H1 (cell line): ENCODE measurements at regions not wholly inside any gene's neighbourhood (a gene's known extent, or its start where the extent isn't known, plus 50 kb on each side); places are given as distances from the start of the nearest gene placed in this dataset.

Experiments
- CTCF ChIA-PET: fragments of 300-600 bp; sonication (Branson Sonifier 250); formaldehyde crosslinking; loops from one replicate; lab custom pipeline; 2021; ENCODE audit not compliant: partially characterized antibody; lab: Charles Lee
- POLR2A ChIA-PET: fragments of 300-600 bp; sonication (Branson Sonifier 250); formaldehyde crosslinking; loops from one replicate; lab custom pipeline; 2021; ENCODE audit warnings: inconsistent platforms; ENCODE audit not compliant: partially characterized antibody; lab: Charles Lee
- DNase-seq, 2 experiments: peaks; one replicate each; pipeline versions ENCODE4 v3.0.0 to v3.0.0-alpha.2; 2010 to 2022; ENCODE audit warnings: low spot score in 2 of 2, low read depth in 1 of 2, mixed read lengths in 1 of 2
- FAIRE-seq: peaks from 2 replicates; lab custom pipeline; 2011; peaks lifted over from hg19 to GRCh38; lab: Jason Lieb, UNC
- H2AFZ ChIP-seq: 2 replicates; pipeline ENCODE4 v1.8.1; 2012; ENCODE audit warnings: low read length, inconsistent platforms
- H2AK5ac ChIP-seq: 2 replicates; pipeline ENCODE4 v1.6.1; 2013; ENCODE audit warnings: low read depth, low read length
- H2BK120ac ChIP-seq: replicated peaks from 2 replicates; pipeline ENCODE3; 2013; ENCODE audit warnings: low read depth, low read length, inconsistent platforms
- H2BK12ac ChIP-seq: 2 replicates; pipeline ENCODE4 v1.6.1; 2013; ENCODE audit warnings: low read depth, low read length
- H2BK15ac ChIP-seq: 2 replicates; pipeline ENCODE4 v1.6.1; 2013; ENCODE audit warnings: low read length
- H2BK20ac ChIP-seq: 2 replicates; pipeline ENCODE4 v1.6.1; 2013; ENCODE audit warnings: low read length
- H2BK5ac ChIP-seq: 2 replicates; pipeline ENCODE4 v1.6.1; 2013; ENCODE audit warnings: low read depth, low read length
- H3K14ac ChIP-seq: 2 replicates; pipeline ENCODE4 v1.6.1; 2013; ENCODE audit warnings: inconsistent platforms; ENCODE audit not compliant: insufficient read length
- H3K18ac ChIP-seq: 2 replicates; pipeline ENCODE4 v1.6.1; 2013; ENCODE audit warnings: low read length; ENCODE audit errors: extremely low read depth
- H3K23ac ChIP-seq: 2 replicates; pipeline ENCODE4 v1.6.1; 2013; ENCODE audit warnings: inconsistent platforms; ENCODE audit not compliant: insufficient read length
- H3K23me2 ChIP-seq: 2 replicates; pipeline ENCODE4 v1.6.1; 2013; ENCODE audit warnings: low read depth, low read length
- H3K27ac ChIP-seq: 2 replicates; pipeline ENCODE4 v1.6.1; 2011; ENCODE audit warnings: low read depth, low read length, inconsistent platforms
- H3K27me3 ChIP-seq, 4 experiments: replicated peaks in 1 of 4; 1 replicate in 1 of 4; 2 replicates in 3 of 4; pipeline versions ENCODE4 v1.6.1 to v1.8.1; 2011 to 2013; ENCODE audit warnings: low read length in 3 of 4, mild to moderate bottlenecking in 3 of 4, inconsistent platforms in 2 of 4, mixed read lengths in 2 of 4, moderate library complexity in 1 of 4; ENCODE audit not compliant: control insufficient read depth in 3 of 4, insufficient read depth in 3 of 4; ENCODE audit errors: extremely low read depth in 1 of 4
- H3K36me3 ChIP-seq, 4 experiments: 2 replicates each; pipeline versions ENCODE4 v1.6.1 to v1.8.1; 2011 to 2013; ENCODE audit warnings: mild to moderate bottlenecking in 4 of 4, low read length in 3 of 4, moderate library complexity in 2 of 4, control low read depth in 1 of 4, inconsistent platforms in 1 of 4; ENCODE audit not compliant: insufficient read depth in 4 of 4, control insufficient read depth in 2 of 4
- H3K4ac ChIP-seq: replicated peaks from 2 replicates; pipeline ENCODE3; 2013; ENCODE audit warnings: low read length, low read depth, mixed read lengths, inconsistent platforms; ENCODE audit not compliant: insufficient read length
- H3K4me1 ChIP-seq, 4 experiments: replicated peaks in 1 of 4; 1 replicate in 1 of 4; 2 replicates in 3 of 4; pipeline versions ENCODE4 v1.6.1 to v1.8.1; 2011 to 2013; ENCODE audit warnings: low read length in 3 of 4, inconsistent platforms in 2 of 4, mixed read lengths in 1 of 4; ENCODE audit not compliant: insufficient read depth in 4 of 4, control insufficient read depth in 3 of 4
- H3K4me2 ChIP-seq, 2 experiments: 2 replicates each; pipeline versions ENCODE4 v1.6.1 to v1.8.1; 2011 to 2013; ENCODE audit warnings: low read depth in 2 of 2, low read length in 2 of 2, control low read depth in 1 of 2, inconsistent platforms in 1 of 2, mild to moderate bottlenecking in 1 of 2; ENCODE audit not compliant: insufficient read depth in 1 of 2
- H3K4me3 ChIP-seq, 4 experiments: fragments of 200-600, 300-600 bp in 1 of 4; sonication (generic), shearing (Covaris generic), sonication (Bioruptor Twin) in 1 of 4; 2 replicates each; pipeline versions ENCODE4 v1.5.1 to v1.8.1; 2011 to 2016; ENCODE audit warnings: low read length in 4 of 4, low read depth in 3 of 4, control low read depth in 2 of 4, inconsistent platforms in 2 of 4, mild to moderate bottlenecking in 2 of 4, mixed read lengths in 1 of 4, moderate library complexity in 1 of 4; ENCODE audit not compliant: insufficient read depth in 2 of 4; ENCODE audit errors: extremely low read depth in 1 of 4
- H3K56ac ChIP-seq: replicated peaks from 2 replicates; pipeline ENCODE3; 2013; ENCODE audit warnings: low read depth, mild to moderate bottlenecking, mixed read lengths, low read length, inconsistent platforms; ENCODE audit not compliant: insufficient read length
- H3K79me1 ChIP-seq: 2 replicates; pipeline ENCODE4 v1.6.1; 2013; ENCODE audit warnings: low read depth, low read length, control low read depth
- H3K79me2 ChIP-seq, 2 experiments: 2 replicates each; pipeline versions ENCODE4 v1.6.1 to v1.8.1; 2012 to 2013; ENCODE audit warnings: low read length in 2 of 2, mild to moderate bottlenecking in 2 of 2, inconsistent platforms in 1 of 2; ENCODE audit not compliant: insufficient read depth in 2 of 2, control insufficient read depth in 1 of 2
- H3K9ac ChIP-seq, 4 experiments: replicated peaks in 1 of 4; 1 replicate in 1 of 4; 2 replicates in 3 of 4; pipeline versions ENCODE4 v1.6.1 to v1.8.1; 2011 to 2013; ENCODE audit warnings: low read depth in 3 of 4, low read length in 3 of 4, control low read depth in 2 of 4, mild to moderate bottlenecking in 2 of 4, moderate library complexity in 2 of 4, inconsistent platforms in 1 of 4; ENCODE audit errors: extremely low read depth in 1 of 4
- H3K9me3 ChIP-seq, 2 experiments: 2 replicates each; pipeline versions ENCODE4 v1.6.1 to v1.8.1; 2012 to 2013; ENCODE audit warnings: mild to moderate bottlenecking in 2 of 2, moderate library complexity in 2 of 2, control low read depth in 1 of 2, inconsistent platforms in 1 of 2, low read depth in 1 of 2, low read length in 1 of 2, mixed read lengths in 1 of 2; ENCODE audit not compliant: insufficient read depth in 2 of 2
- H4K20me1 ChIP-seq, 2 experiments: replicated peaks in 1 of 2; 2 replicates each; pipeline versions ENCODE3 to v1.8.1; 2011 to 2013; ENCODE audit warnings: inconsistent platforms in 2 of 2, low read length in 2 of 2, mild to moderate bottlenecking in 1 of 2; ENCODE audit not compliant: insufficient read depth in 2 of 2, control insufficient read depth in 1 of 2
- H4K5ac ChIP-seq: 2 replicates; pipeline ENCODE4 v1.6.1; 2013; ENCODE audit warnings: low read length, low read depth, mixed read lengths, inconsistent platforms; ENCODE audit not compliant: insufficient read length
- H4K8ac ChIP-seq: 2 replicates; pipeline ENCODE4 v1.8.0; 2013; ENCODE audit warnings: mild to moderate bottlenecking, moderate library complexity, low read length, inconsistent platforms; ENCODE audit not compliant: insufficient read depth; ENCODE audit errors: extremely low read depth
- H4K91ac ChIP-seq: replicated peaks from 2 replicates; pipeline ENCODE3; 2013; ENCODE audit warnings: low read length, mixed read lengths, inconsistent platforms; ENCODE audit not compliant: insufficient read length
- SIRT6 ChIP-seq: IDR thresholded peaks from one replicate; pipeline ENCODE4 v1.7.1; 2012; ENCODE audit warnings: low read length, inconsistent platforms
- TAF1 ChIP-seq: IDR thresholded peaks from 2 replicates; pipeline ENCODE4 v1.6.1; 2011; ENCODE audit warnings: mild to moderate bottlenecking, low read depth, low read length
- WGBS, 2 experiments: shearing (Covaris generic) in 1 of 2; methylation state at CpG; one replicate each; pipeline versions ENCODE4 v1.1.6 to v1.1.7; 2013 to 2015; ENCODE audit warnings: low lambda C conversion rate in 2 of 2, mixed read lengths in 2 of 2, inconsistent platforms in 1 of 2, low coverage in 1 of 2, missing lambda C conversion rate in 1 of 2; ENCODE audit not compliant: insufficient replicate concordance in 2 of 2, insufficient coverage in 1 of 2, insufficient read length in 1 of 2; ENCODE audit errors: extremely low coverage in 1 of 2, missing lambda C conversion rate in 1 of 2; 5-methylcytosine and 5-hydroxymethylcytosine counted together
- TF ChIP-seq, protein P1 (sequence below): IDR thresholded peaks from 2 replicates; pipeline ENCODE4 v1.6.1; 2012; ENCODE audit warnings: low read length, inconsistent platforms

DNA sequence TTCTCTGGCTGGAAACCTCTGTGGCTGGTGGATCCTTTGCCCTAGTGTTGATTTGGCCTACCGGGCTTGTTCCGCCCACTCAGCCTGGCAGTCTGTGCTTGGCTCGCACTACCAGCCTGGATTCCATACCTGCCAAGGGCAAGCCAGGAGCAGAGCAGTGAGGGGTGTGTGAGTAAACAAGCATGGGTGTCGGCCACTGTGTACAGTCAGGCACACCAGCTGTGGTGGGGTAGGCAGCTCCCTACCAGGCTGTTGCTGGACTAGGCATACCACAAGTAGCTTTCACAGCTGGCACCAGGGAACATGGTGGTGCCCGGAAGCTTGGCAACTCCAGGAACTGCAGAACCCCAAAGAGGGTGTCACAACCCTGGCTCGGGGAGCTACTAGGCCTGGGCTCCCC lies 942.9 kb upstream of the LRRN3 start:
- Histone ChIP-seq H3K79me2 (no peaks in the 10 kb centered on the region), H3K23me2 (no peaks in the 10 kb centered on the region), H4K20me1 (no peaks in the 10 kb centered on the region), H2BK12ac (no peak overlapping the region; the same call in 1 of the 2 replicates), H4K8ac (peak overlapping the region; percentile 14; the same call in 1 of the 2 replicates), H2BK5ac (no peak overlapping the region), H4K91ac (no peak overlapping the region), H3K4me3 (no peak overlapping the region), H2BK15ac (no peak overlapping the region), H3K27ac (no peak overlapping the region), H3K79me1 (no peaks in the 10 kb centered on the region), H3K36me3 (peaks cover 0 to 3% (median 0%) of the 10 kb centered on the region in 4 experiments; a peak in 1 of 8 replicates), H2BK20ac (no peak overlapping the region), H3K23ac (no peak overlapping the region), H2AK5ac (no peak overlapping the region), H3K4ac (no peak overlapping the region), H3K27me3 (no peaks in the 10 kb centered on the region), H2AFZ (no peak overlapping the region), H3K4me2 (no peak overlapping the region), H3K18ac (no peak overlapping the region), H3K56ac (no peak overlapping the region), H3K9ac (no peak overlapping the region), H4K5ac (no peak overlapping the region), H2BK120ac (no peak overlapping the region), H3K14ac (no peak overlapping the region), H3K9me3 (peaks cover 4 to 8% of the 10 kb centered on the region in 2 experiments; a peak in 2 of 4 replicates), H3K4me1 (peaks cover 0 to 2% (median 0%) of the 10 kb centered on the region in 4 experiments; a peak in 1 of 7 replicates)
- ChIA-PET CTCF (interaction anchor here (0.9 kb wide), 1 partner anchor 11 kb away, joined by 3 read pairs; no protein-coding TSS in a partner anchor), POLR2A (no interaction called here)
- DNase-seq (no peak), FAIRE-seq (no peak)
- 96% methylated on average over 6 of the region's 6 CpGs; no CpG with 5 or more reads in 1 of the 2 experiments for WGBS, 2 experiments
- no peak for TF ChIP-seq SIRT6
- TF ChIP-seq, protein P1, sequence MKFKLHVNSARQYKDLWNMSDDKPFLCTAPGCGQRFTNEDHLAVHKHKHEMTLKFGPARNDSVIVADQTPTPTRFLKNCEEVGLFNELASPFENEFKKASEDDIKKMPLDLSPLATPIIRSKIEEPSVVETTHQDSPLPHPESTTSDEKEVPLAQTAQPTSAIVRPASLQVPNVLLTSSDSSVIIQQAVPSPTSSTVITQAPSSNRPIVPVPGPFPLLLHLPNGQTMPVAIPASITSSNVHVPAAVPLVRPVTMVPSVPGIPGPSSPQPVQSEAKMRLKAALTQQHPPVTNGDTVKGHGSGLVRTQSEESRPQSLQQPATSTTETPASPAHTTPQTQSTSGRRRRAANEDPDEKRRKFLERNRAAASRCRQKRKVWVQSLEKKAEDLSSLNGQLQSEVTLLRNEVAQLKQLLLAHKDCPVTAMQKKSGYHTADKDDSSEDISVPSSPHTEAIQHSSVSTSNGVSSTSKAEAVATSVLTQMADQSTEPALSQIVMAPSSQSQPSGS: no peak
- no peak for TF ChIP-seq TAF1
